ENCODE measurements at regions not wholly inside any gene's neighbourhood (a gene's known extent, or its start where the extent isn't known, plus 50 kb on each side); places are given as distances from the start of the nearest gene placed in this dataset.

DNA sequence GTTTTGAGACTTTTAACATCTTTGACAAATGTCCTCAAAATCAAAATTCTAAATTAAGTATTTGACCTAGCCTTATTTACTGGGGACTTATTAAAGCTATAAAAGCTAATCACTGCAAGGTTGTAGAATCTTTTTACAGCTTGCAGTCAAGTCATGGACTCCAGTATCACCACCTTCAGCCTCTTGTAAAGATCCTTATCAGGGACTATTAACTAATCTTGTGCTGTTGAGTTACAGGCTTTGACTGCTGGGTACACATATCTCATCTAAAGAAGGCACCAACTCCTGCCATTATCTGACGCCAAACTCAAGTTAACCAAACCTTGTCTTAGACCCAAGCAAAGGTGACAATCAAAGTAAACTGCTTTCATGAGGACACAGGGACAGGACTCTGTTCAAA lies 621.0 kb upstream of the IGFBP3 start:
- H3K27ac ChIP-seq: no peak overlapping the region
- TF ChIP-seq CTCF (conservative IDR thresholded peaks at IDR 0.05; ENCODE audit: low read depth): no peak
- CTCF ChIA-PET: interaction anchor here (0.7 kb wide), 1 partner anchor 611 kb away, joined by 3 read pairs; no protein-coding TSS in a partner anchor
- POLR2A ChIA-PET (ENCODE audit: low non-redundant PET): no interaction called here
- no peak for DNase-seq (ENCODE audit: low spot score)

DNA sequence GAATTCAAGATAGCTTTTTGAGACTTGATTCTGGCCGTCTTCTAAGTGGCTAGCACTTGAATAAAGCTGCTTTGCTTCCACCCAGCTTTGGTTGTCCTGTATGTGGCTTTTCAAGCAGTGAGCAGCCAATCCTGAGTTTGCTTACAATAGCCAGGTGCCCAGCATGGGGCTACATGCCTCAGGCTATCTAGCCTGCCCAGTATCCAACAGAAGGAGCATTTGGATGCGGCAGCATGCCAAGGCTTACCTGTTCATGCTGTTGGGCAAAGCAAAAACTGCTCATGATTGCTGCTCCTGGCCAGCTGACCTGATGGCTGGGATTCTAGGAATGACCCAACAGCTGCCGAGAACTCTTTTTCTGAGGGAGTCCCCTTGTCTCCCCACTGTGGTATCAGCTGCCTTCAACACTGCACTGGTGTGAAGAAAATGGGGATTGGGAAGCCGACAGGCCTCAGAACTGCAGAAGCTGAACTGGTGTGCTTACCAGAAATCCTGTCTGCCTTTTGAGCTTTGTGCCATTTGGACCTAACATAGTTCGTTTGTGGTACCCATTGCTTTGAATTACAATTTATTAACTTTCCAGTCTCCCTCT lies 618.9 kb upstream of the IGFBP3 start:
- ChIA-PET POLR2A (ENCODE audit: low non-redundant PET) (no interaction called here), CTCF (no interaction called here)
- DNase-seq (ENCODE audit: low spot score): no peak
- TF ChIP-seq CTCF (conservative IDR thresholded peaks at IDR 0.05; ENCODE audit: low read depth): no peak
- H3K27ac ChIP-seq: no peak overlapping the region

GRCh38 chr7:46537191-46537905 lies 616.3 kb upstream of the IGFBP3 start:
- ChIA-PET POLR2A (ENCODE audit: low non-redundant PET) (no interaction called here), CTCF (no interaction called here)

GRCh38 chr7:46534664-46535588 lies 613.9 kb upstream of the IGFBP3 start:
- CTCF ChIA-PET: interaction anchor here (0.6 kb wide), 1 partner anchor 482 kb away, joined by 3 read pairs; no protein-coding TSS in a partner anchor

More at GRCh38 chr7:46537191-46537905, 616.3 kb upstream of the IGFBP3 start:
- no peak for DNase-seq (ENCODE audit: low spot score)
- TF ChIP-seq CTCF (conservative IDR thresholded peaks at IDR 0.05; ENCODE audit: low read depth): no peak
- no peak overlapping the region for H3K27ac ChIP-seq

GRCh38 chr7:46533946-46534345 lies 612.9 kb upstream of the IGFBP3 start:
- TF ChIP-seq CTCF (conservative IDR thresholded peaks at IDR 0.05; ENCODE audit: low read depth): no peak
- ChIA-PET POLR2A (ENCODE audit: low non-redundant PET) (no interaction called here), CTCF (no interaction called here)
- no peak for DNase-seq (ENCODE audit: low spot score)
- H3K27ac ChIP-seq: no peak overlapping the region

More at GRCh38 chr7:46534664-46535588, 613.9 kb upstream of the IGFBP3 start:
- no peak for TF ChIP-seq CTCF (conservative IDR thresholded peaks at IDR 0.05; ENCODE audit: low read depth)
- POLR2A ChIA-PET (ENCODE audit: low non-redundant PET): no interaction called here
- H3K27ac ChIP-seq: no peak overlapping the region
- DNase-seq (ENCODE audit: low spot score): no peak

- DNase-seq (ENCODE audit: low spot score): no peak
- CTCF ChIA-PET: no interaction called here
- no peak overlapping the region for H3K27ac ChIP-seq
- POLR2A ChIA-PET (ENCODE audit: low non-redundant PET): no interaction called here
- TF ChIP-seq CTCF (conservative IDR thresholded peaks at IDR 0.05; ENCODE audit: low read depth): no peak
These were observed 611.5 kb upstream of the IGFBP3 start for GRCh38 chr7:46532571-46532970.

Data from RWPE1 (cell line).